HG03342 (cell line): ENCODE measurements at regions not wholly inside any gene's neighbourhood (a gene's known extent, or its start where the extent isn't known, plus 50 kb on each side); places are given as distances from the start of the nearest gene placed in this dataset.
A peak's percentile ranks its signal among the peaks of the same experiment; 100 is the strongest.

ENCODE experiments used
- ATAC-seq: cut with Tn5 transposase; IDR thresholded peaks from one replicate; pipeline ENCODE4 v1.9.1; 2021; ENCODE audit warnings: mild to moderate bottlenecking, moderate library complexity; ENCODE audit not compliant: unreplicated experiment

DNA sequence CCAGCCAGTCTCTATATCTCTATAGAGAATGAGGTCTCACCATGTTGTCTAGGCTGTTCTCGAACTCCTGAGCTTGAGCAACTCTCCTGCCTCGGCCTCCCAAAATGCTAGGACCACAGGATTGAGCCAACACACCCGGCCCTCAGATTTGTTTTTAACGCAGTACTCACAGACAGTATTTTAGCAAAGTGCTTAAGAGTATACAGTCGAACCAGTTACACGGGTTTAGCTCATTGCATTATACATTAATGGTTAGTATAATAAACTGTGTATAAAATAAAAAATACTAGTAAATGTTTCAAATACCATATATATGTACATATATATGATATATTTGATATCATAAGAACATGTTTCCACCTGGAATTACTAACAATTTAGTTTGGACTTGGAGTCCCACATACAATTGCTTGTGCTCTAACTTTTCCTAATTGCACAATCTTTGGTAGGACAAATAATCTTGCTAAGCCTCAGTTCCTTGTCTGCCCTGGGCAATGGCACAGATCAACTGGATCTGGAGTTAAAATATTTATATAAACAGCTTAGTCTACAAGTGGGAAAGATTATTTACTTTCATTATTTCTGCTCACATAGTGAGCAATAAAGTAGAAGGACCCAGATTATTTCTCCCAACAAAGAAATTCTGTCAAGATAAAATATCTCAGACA is 508.9 kb upstream of the LRATD1 start:
- ATAC-seq, result no peak

GRCh38 chr2:14125624-14126293 is 506.8 kb upstream of the LRATD1 start:
- no peak for ATAC-seq

GRCh38 chr2:14126846-14127245 is 505.7 kb upstream of the LRATD1 start:
- no peak for ATAC-seq

DNA sequence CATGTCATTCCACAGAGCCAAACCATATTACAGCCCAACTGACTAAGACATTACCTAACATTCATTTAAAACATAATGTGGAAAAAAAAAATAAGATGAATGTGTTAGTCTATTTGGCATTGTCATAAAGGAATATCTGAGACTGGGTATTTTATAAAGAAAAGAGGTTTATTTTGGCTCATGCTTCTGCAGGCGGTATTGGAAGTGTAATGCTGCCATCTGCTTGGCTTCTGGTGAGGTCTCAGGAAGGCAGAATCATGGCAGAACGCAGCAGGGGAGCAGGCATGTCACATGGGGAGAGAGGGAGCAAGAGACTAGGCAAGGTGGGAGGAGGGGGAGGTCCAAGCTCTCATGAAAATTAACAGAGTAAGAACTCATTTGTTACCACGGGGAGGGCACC is 504.8 kb upstream of the LRATD1 start:
- ATAC-seq, result no peak

- no peak for ATAC-seq
Observed at GRCh38 chr2:14132386-14132785, 500.1 kb upstream of the LRATD1 start.

DNA sequence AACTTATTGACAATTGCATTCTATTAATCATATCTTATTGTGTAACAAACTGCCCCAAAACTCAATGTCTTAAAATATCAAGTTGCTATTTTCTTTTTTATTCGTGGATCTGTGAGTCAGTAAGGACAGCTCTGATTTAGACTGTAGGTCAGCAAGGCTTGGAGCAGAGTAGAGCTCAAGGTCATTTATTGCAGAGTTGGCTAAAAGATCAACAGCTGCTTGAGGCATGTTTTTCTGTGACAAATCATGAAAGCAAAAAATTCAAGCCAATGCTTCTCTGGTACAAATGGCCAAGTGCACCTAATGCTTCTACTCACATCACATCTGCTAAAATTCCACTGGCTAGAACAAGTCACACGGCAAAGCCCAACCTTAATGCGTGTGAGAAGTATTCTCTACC is 497.7 kb upstream of the LRATD1 start:
- ATAC-seq, result no peak

- ATAC-seq, result no peak
Observed at GRCh38 chr2:14136030-14136429, 496.5 kb upstream of the LRATD1 start.

DNA sequence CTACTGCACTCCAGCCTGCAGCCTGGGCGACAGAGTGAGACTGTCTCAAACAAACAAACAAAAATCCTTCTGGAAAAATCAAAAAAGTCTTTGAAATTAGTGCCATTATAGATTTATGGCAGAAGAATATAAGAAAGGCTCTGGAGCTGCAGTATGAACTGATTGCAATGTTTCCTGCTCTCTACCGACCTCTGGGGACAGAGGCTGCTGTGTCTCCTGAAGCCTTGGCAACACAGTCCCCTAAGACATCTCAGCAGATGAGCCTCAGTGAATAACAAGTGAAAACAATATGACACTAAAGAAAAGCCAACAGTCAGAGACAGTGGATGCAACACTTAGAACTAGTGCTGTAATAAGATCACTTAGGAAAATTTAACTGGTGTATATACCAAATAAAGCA is 494.9 kb upstream of the LRATD1 start:
- no peak for ATAC-seq

DNA sequence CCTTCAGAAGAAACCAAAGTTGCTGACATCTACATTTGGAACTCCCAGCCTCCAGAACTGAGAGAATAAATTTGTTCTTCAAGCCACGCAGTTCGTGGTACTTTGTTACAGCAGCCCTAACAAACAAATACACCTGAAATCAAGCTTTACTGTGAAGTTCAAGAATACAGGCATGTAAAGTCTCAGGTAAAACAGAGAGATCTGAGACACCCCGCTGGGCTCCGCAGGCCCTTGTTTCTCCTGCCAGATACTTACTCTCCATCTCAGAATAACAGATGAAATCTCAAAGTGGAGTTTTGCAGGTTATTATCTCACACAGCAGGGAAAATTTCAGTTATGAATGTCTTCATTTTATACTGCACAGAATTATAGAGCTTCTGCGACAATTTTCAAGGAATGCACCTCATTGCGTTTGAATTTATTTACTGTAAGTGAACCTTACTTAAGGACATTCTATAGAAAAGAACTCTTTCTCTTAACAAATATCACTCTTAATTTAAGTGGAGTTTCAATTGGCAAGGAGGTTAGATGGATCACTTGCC is 492.4 kb upstream of the LRATD1 start:
- ATAC-seq, result no peak

- ATAC-seq, result peak; percentile 56
Observed at GRCh38 chr2:14143435-14143834, 489.1 kb upstream of the LRATD1 start.

- no peak for ATAC-seq
Observed at GRCh38 chr2:14148216-14148615, 484.3 kb upstream of the LRATD1 start.

DNA sequence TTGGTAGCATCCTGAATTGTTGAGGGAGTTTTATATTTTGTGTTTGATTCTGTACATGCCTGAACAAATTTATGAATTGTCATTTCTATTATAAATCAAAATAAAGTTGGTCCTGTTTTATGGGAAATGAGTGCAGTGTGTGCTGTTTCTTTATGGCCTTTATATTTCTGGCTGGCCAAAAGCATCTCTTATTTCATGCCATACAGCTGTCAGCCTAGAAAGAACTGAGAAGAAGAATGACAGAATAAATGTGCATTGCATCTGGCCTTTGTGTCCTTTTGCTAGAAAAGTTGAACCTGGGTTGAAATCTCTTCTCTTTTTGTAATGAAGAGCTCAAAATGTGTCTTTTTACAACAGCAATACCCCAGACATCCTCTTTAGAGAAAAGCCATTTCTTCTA is 474.7 kb upstream of the LRATD1 start:
- ATAC-seq, result no peak

GRCh38 chr2:14180333-14180732 is 452.2 kb upstream of the LRATD1 start:
- no peak for ATAC-seq

GRCh38 chr2:14182227-14182946 is 450.1 kb upstream of the LRATD1 start:
- ATAC-seq, result no peak

DNA sequence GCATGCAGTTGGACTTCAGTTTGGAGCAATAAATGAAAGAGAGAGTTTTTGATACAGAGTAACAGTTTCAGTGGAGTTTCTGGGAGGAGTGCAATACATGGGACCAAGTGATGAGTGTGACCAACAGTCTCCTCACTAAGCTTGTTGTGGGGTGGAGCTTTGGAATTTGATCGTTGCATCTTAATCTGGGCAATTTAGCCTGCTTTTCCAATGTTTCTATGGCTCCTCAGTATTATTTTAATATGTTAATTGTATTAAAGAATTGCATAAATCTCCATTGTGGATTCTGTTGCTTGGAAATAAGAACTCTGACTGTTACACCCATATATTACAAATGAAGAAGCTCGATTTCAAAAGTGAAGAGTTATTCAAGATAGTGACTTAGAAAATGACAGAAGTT is 446.6 kb upstream of the LRATD1 start:
- ATAC-seq, result no peak

- ATAC-seq, result no peak
Observed at GRCh38 chr2:14188446-14188845, 444.1 kb upstream of the LRATD1 start.

DNA sequence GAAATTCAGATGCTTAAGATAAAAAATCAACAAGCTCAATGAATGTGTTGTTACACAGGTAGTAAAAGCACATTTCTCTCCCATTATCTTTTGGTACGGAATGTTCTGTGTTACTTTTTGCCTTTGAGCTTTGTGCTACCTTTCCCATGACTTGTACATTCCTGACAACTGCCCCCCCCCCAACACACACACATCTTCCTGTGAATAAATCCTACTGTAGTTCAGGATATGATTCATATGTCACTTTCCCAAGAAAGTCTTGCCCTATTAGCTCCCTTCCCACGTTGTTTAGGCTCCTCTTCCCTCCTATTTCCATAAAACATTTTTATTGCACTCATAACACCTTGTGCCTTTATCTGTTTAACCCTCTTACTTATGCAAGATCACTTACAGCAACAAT is 442.6 kb upstream of the LRATD1 start:
- no peak for ATAC-seq

DNA sequence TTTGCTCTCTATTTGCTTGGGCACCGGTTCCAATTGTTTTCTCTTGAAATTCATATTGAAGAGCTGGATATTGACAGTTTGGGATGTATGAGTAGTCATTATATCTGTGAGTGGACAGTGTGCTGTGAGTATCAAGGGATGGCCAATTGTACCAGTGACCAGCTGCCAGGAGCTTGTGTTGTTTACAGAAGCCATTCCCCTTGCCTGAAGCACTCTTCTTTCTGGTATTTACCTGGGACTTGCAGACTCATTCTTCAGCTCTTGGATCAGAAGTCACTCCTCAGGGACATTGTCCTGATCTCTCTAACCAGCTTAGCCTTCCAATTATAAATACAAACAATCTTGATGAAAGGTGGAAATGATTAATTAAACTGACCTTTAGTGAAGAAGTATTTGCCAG is 438.3 kb upstream of the LRATD1 start:
- ATAC-seq, result no peak

- ATAC-seq, result no peak
Observed at GRCh38 chr2:14197293-14197692, 435.2 kb upstream of the LRATD1 start.

- ATAC-seq, result no peak
Observed at GRCh38 chr2:14199040-14199439, 433.5 kb upstream of the LRATD1 start.

- ATAC-seq, result no peak
Observed at GRCh38 chr2:14219306-14219705, 413.2 kb upstream of the LRATD1 start.

DNA sequence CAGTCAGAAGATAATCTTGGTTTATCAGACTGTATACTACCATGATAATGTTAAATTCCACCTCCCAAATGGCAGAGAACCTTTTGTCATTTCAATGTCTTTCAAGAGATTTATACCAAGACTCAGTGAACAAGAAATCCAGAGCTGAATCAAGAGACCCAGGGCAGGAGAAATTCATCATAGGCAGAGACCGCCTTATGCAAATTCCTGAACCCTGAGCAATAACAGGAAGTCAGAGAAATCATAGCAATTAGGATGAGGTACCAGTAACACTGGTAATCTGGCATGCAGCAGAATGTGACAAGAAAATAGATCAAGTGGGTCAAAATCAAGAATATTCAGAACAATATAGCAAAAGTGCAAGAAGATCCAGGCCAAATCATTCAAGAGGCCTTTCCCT is 412.4 kb upstream of the LRATD1 start:
- ATAC-seq, result no peak
